ENCODE measurements at regions not wholly inside any gene's neighbourhood (a gene's known extent, or its start where the extent isn't known, plus 50 kb on each side); places are given as distances from the start of the nearest gene placed in this dataset.

- CTCF ChIA-PET (ENCODE audit: low intra/inter-chr PET ratio): no interaction called here
- no peak for ATAC-seq
- Histone ChIP-seq H3K4me1 (replicated peaks in 1 of 2; ENCODE audit: control insufficient read depth in 2 of 2, insufficient read depth in 2 of 2, low read length in 2 of 2) (no peaks in the 10 kb centered on the region), H3K79me2 (ENCODE audit: control insufficient read depth, insufficient read depth, low read length) (no peaks in the 10 kb centered on the region), H2AFZ (ENCODE audit: low read depth, low read length) (no peak overlapping the region), H3K4me3 (no peak overlapping the region), H3K4me2 (ENCODE audit: insufficient read depth, low read length) (no peak overlapping the region), H3K36me3 (ENCODE audit: control insufficient read depth, insufficient read depth, low read length) (no peaks in the 10 kb centered on the region), H4K20me1 (replicated peaks; ENCODE audit: control insufficient read depth, insufficient read depth, low read length) (no peaks in the 10 kb centered on the region), H3K9me3 (replicated peaks; ENCODE audit: control insufficient read depth, insufficient read depth, low read depth, low read length) (no peaks in the 10 kb centered on the region; the same call in 1 of the 2 replicates), H3K9ac (ENCODE audit: insufficient read depth in 1 of 2, low read depth in 2 of 2, low read length in 2 of 2) (no peak overlapping the region), H3K27ac (ENCODE audit: extremely low read depth, low read depth, low read length) (no peak overlapping the region), H3K9me1 (ENCODE audit: control insufficient read depth, insufficient read depth, low read length) (no peaks in the 10 kb centered on the region), H3K27me3 (ENCODE audit: control insufficient read depth in 2 of 2, insufficient read depth in 2 of 2, low read length in 2 of 2) (no peaks in the 10 kb centered on the region)
- no TSS peak for BruUV-seq (replicated peaks)
- DNase-seq (ENCODE audit: extremely low read depth in 1 of 4, low spot score in 3 of 4): no peak
- TF ChIP-seq HDAC3 (IDR thresholded peaks at IDR 0.05; ENCODE audit: borderline replicate concordance, partially characterized antibody) (no peak), ZC3H4 (CRISPR knock-in tag; IDR thresholded peaks at IDR 0.05; ENCODE audit: borderline replicate concordance) (no peak), ZNF79 (CRISPR knock-in tag; IDR thresholded peaks at IDR 0.05; ENCODE audit: low read depth) (no peak), ZFPM2 (CRISPR knock-in tag; IDR thresholded peaks at IDR 0.05) (no peak), SLC30A9 (CRISPR knock-in tag; IDR thresholded peaks at IDR 0.05) (no peak), YBX1 (IDR thresholded peaks at IDR 0.05) (no peak), GTF3C2 (IDR thresholded peaks at IDR 0.05; ENCODE audit: borderline replicate concordance, extremely low read depth, insufficient read length) (no peak), FOSL1 (tag; conservative IDR thresholded peaks at IDR 0.05) (no peak), HEY1 (CRISPR knock-in tag; IDR thresholded peaks at IDR 0.05; ENCODE audit: borderline replicate concordance) (no peak), ZNF408 (CRISPR knock-in tag; IDR thresholded peaks at IDR 0.05; ENCODE audit: low read depth) (no peak), ZNF274 (IDR thresholded peaks at IDR 0.05; ENCODE audit: borderline replicate concordance, low read depth, low read length) (no peak), SRSF1 (IDR thresholded peaks at IDR 0.05; ENCODE audit: low read depth, low read length) (no peak), RBBP5 (IDR thresholded peaks at IDR 0.05; ENCODE audit: borderline replicate concordance, insufficient read depth, low read length, poor library complexity, severe bottlenecking) (no peak)
- TF ChIP-seq, protein P1, sequence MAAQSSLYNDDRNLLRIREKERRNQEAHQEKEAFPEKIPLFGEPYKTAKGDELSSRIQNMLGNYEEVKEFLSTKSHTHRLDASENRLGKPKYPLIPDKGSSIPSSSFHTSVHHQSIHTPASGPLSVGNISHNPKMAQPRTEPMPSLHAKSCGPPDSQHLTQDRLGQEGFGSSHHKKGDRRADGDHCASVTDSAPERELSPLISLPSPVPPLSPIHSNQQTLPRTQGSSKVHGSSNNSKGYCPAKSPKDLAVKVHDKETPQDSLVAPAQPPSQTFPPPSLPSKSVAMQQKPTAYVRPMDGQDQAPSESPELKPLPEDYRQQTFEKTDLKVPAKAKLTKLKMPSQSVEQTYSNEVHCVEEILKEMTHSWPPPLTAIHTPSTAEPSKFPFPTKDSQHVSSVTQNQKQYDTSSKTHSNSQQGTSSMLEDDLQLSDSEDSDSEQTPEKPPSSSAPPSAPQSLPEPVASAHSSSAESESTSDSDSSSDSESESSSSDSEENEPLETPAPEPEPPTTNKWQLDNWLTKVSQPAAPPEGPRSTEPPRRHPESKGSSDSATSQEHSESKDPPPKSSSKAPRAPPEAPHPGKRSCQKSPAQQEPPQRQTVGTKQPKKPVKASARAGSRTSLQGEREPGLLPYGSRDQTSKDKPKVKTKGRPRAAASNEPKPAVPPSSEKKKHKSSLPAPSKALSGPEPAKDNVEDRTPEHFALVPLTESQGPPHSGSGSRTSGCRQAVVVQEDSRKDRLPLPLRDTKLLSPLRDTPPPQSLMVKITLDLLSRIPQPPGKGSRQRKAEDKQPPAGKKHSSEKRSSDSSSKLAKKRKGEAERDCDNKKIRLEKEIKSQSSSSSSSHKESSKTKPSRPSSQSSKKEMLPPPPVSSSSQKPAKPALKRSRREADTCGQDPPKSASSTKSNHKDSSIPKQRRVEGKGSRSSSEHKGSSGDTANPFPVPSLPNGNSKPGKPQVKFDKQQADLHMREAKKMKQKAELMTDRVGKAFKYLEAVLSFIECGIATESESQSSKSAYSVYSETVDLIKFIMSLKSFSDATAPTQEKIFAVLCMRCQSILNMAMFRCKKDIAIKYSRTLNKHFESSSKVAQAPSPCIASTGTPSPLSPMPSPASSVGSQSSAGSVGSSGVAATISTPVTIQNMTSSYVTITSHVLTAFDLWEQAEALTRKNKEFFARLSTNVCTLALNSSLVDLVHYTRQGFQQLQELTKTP (IDR thresholded peaks at IDR 0.05; ENCODE audit: low read depth in 1 of 2, partially characterized antibody in 2 of 2): no peak
- POLR2A ChIA-PET: no interaction called here
- in situ Hi-C loops (cut with MboI): no loop called here
- no peak for FAIRE-seq
- WGBS (ENCODE audit: insufficient coverage, low coverage, missing lambda C conversion rate): 2% methylated on average over 2 of the region's 2 CpGs
- intact Hi-C loops (cut with micrococcal nuclease): no loop called here
These were observed 101.0 kb downstream of the FAM114A2 start for GRCh38 chr5:153937661-153938060.

All from K562 (cell line).